Progenitor cell of endocrine pancreas (in vitro differentiated cells): ENCODE measurements at regions not wholly inside any gene's neighbourhood (a gene's known extent, or its start where the extent isn't known, plus 50 kb on each side); places are given as distances from the start of the nearest gene placed in this dataset.

ENCODE experiments used
- DNase-seq: peaks from one replicate; pipeline ENCODE4 v3.0.0; 2021; ENCODE audit warnings: low spot score; ENCODE audit not compliant: unreplicated experiment
- H3K27ac Mint-ChIP-seq: 2 replicates; pipeline ENCODE4 v1.8.0; 2021; ENCODE audit warnings: mild to moderate bottlenecking, moderate library complexity, mixed read lengths
- H3K27me3 Mint-ChIP-seq: 2 replicates; pipeline ENCODE4 v1.8.0; 2021; ENCODE audit warnings: mixed read lengths
- H3K36me3 Mint-ChIP-seq: 2 replicates; pipeline ENCODE4 v1.8.0; 2022; ENCODE audit warnings: mixed read lengths; ENCODE audit not compliant: insufficient read depth
- H3K4me1 Mint-ChIP-seq: 2 replicates; pipeline ENCODE4 v1.8.0; 2021; ENCODE audit warnings: low read depth, mixed read lengths
- H3K4me3 Mint-ChIP-seq: 2 replicates; pipeline ENCODE4 v1.8.0; 2021; ENCODE audit warnings: low read depth, mild to moderate bottlenecking, moderate library complexity, mixed read lengths
- H3K9me3 Mint-ChIP-seq: 2 replicates; pipeline ENCODE4 v1.8.0; 2021; ENCODE audit warnings: low read depth, mixed read lengths
- TF ChIP-seq, protein P1 (sequence below): fragments of 200-600 bp; sonication (generic); IDR thresholded peaks from one replicate; pipeline ENCODE4 v1.5.0; 2021; ENCODE audit warnings: antibody characterized with exemption, mild to moderate bottlenecking; ENCODE audit not compliant: unreplicated experiment

GRCh38 chr7:68206946-68207485 is 1210.4 kb downstream of the TYW1 start:
- Mint-ChIP-seq H3K27ac (no peak overlapping the region), H3K27me3 (peaks cover 12% of the 10 kb centered on the region), H3K36me3 (no peaks in the 10 kb centered on the region), H3K4me3 (no peak overlapping the region), H3K4me1 (peaks cover 7% of the 10 kb centered on the region), H3K9me3 (no peaks in the 10 kb centered on the region)
- TF ChIP-seq, protein P1, sequence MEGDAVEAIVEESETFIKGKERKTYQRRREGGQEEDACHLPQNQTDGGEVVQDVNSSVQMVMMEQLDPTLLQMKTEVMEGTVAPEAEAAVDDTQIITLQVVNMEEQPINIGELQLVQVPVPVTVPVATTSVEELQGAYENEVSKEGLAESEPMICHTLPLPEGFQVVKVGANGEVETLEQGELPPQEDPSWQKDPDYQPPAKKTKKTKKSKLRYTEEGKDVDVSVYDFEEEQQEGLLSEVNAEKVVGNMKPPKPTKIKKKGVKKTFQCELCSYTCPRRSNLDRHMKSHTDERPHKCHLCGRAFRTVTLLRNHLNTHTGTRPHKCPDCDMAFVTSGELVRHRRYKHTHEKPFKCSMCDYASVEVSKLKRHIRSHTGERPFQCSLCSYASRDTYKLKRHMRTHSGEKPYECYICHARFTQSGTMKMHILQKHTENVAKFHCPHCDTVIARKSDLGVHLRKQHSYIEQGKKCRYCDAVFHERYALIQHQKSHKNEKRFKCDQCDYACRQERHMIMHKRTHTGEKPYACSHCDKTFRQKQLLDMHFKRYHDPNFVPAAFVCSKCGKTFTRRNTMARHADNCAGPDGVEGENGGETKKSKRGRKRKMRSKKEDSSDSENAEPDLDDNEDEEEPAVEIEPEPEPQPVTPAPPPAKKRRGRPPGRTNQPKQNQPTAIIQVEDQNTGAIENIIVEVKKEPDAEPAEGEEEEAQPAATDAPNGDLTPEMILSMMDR = no peak
- no peak for DNase-seq

DNA sequence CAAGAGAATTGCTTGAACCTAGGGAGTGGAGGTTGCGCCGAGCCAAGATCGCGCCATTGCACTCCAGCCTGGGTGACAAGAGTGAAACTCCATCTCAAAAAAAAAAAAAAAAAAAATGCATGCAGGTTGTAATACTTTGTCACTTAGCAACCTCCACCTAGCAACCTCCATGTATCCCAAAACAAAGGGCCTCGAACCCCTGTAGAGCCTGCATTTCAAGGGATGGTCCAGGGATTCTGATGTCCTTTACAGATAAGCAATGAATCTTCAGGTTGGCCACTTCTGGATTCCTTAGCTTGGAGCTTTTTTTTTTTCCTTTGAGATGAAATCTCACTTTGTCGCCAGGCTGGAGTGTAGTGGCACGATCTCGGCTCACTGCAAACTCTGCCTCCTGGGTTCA is 1211.0 kb downstream of the TYW1 start:
- H3K4me3 Mint-ChIP-seq = no peak overlapping the region
- TF ChIP-seq, protein P1 = no peak
- no peaks in the 10 kb centered on the region for H3K36me3 Mint-ChIP-seq
- H3K9me3 Mint-ChIP-seq = no peaks in the 10 kb centered on the region
- peaks cover 12% of the 10 kb centered on the region for H3K27me3 Mint-ChIP-seq
- DNase-seq = no peak
- no peak overlapping the region for H3K27ac Mint-ChIP-seq
- H3K4me1 Mint-ChIP-seq = peaks cover 7% of the 10 kb centered on the region

DNA sequence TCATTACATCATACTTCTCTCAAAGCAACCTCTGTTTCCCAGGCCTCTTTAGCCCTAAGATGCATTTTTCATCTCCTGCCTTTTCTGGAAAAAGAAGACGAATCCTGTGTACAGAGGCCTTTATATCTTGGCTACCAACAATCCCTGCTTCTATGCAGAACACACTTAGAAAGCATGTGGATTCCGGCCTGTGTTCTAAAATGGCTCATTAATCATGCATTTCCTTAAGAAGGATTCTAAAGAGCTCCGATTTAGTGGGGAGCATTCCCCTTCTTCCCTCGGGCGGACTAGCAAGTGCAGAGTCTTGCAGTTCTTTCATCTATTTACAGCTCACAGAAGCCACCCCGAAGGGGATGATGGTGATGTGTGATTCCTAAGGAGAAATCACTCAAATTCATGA is 1212.9 kb downstream of the TYW1 start:
- H3K4me1 Mint-ChIP-seq = peaks cover 5% of the 10 kb centered on the region
- no peak overlapping the region for H3K4me3 Mint-ChIP-seq
- TF ChIP-seq, protein P1 = no peak
- peaks cover 9% of the 10 kb centered on the region for H3K27me3 Mint-ChIP-seq
- no peaks in the 10 kb centered on the region for H3K9me3 Mint-ChIP-seq
- H3K27ac Mint-ChIP-seq = no peak overlapping the region
- no peak for DNase-seq
- no peaks in the 10 kb centered on the region for H3K36me3 Mint-ChIP-seq

DNA sequence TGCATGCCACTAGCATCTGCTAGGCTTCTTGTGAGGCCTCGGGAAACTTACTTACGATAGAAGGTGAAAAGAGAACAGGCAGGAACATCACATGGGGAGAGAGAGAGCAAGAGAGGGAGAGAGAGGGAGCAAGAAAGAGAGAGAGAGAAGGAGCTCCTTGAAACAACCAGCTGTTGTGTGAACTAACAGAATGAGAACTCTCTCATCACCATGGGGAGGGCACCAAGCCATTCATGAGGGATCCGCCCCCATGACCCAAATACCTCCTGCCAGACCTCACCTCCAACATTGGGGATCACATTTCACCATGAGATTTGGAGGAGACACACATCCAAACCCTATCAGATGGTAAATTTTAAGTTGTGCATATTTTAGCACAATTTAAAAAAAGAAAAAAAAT is 1217.2 kb downstream of the TYW1 start:
- peaks cover 3% of the 10 kb centered on the region for H3K27me3 Mint-ChIP-seq
- peaks cover 1% of the 10 kb centered on the region for H3K36me3 Mint-ChIP-seq
- no peak for DNase-seq

GRCh38 chr7:68216051-68216450 is 1219.4 kb downstream of the TYW1 start:
- Mint-ChIP-seq H3K27ac (no peak overlapping the region), H3K4me1 (peaks cover 1% of the 10 kb centered on the region), H3K9me3 (peaks cover 8% of the 10 kb centered on the region), H3K27me3 (no peaks in the 10 kb centered on the region), H3K36me3 (peaks cover 1% of the 10 kb centered on the region), H3K4me3 (no peak overlapping the region)
- TF ChIP-seq, protein P1 = no peak
- no peak for DNase-seq

More for the DNA sequence above, 1217.2 kb downstream of the TYW1 start:
- Mint-ChIP-seq H3K4me3 (no peak overlapping the region), H3K4me1 (peaks cover 3% of the 10 kb centered on the region), H3K27ac (no peak overlapping the region), H3K9me3 (peaks cover 8% of the 10 kb centered on the region)
- TF ChIP-seq, protein P1 = no peak
